KMS-11 (cell line): ENCODE measurements at regions not wholly inside any gene's neighbourhood (a gene's known extent, or its start where the extent isn't known, plus 50 kb on each side); places are given as distances from the start of the nearest gene placed in this dataset.

Experiments
- H2AFZ ChIP-seq: fragments of 200-600 bp; sonication (generic); 2 replicates; pipeline ENCODE4 v1.6.1; 2016; ENCODE audit warnings: antibody characterized with exemption, mixed run types, low read depth
- H3K27ac ChIP-seq: fragments of 200-600 bp; sonication (generic); 2 replicates; pipeline ENCODE4 v1.6.1; 2016; ENCODE audit warnings: mild to moderate bottlenecking, mixed run types
- H3K27me3 ChIP-seq: fragments of 200-600 bp; sonication (generic); 2 replicates; pipeline ENCODE4 v1.6.1; 2017; ENCODE audit warnings: mild to moderate bottlenecking, low read depth, mixed run types, moderate library complexity; ENCODE audit not compliant: insufficient read depth
- H3K36me3 ChIP-seq: fragments of 200-600 bp; sonication (generic); 2 replicates; pipeline ENCODE4 v1.6.1; 2017; ENCODE audit warnings: mild to moderate bottlenecking, mixed run types; ENCODE audit not compliant: insufficient read depth
- H3K4me1 ChIP-seq: fragments of 200-600 bp; sonication (generic); 2 replicates; pipeline ENCODE4 v1.6.1; 2016; ENCODE audit warnings: mild to moderate bottlenecking, low read depth, mixed run types; ENCODE audit not compliant: poor library complexity, severe bottlenecking
- H3K4me2 ChIP-seq: fragments of 200-600 bp; sonication (generic); 2 replicates; pipeline ENCODE4 v1.7.0; 2016; ENCODE audit warnings: mild to moderate bottlenecking, mixed run types
- H3K4me3 ChIP-seq: fragments of 200-600 bp; sonication (generic); IDR thresholded peaks from 2 replicates; pipeline ENCODE4 v1.6.1; 2017; ENCODE audit warnings: low read depth, low read length, mixed read lengths; ENCODE audit not compliant: insufficient read depth
- H3K79me2 ChIP-seq: fragments of 200-600 bp; sonication (generic); 2 replicates; pipeline ENCODE4 v1.6.1; 2016; ENCODE audit warnings: low read depth, mixed run types; ENCODE audit not compliant: insufficient read depth
- H3K9ac ChIP-seq: fragments of 200-600 bp; sonication (generic); 2 replicates; pipeline ENCODE4 v1.6.1; 2016; ENCODE audit warnings: mild to moderate bottlenecking, mixed run types
- H4K20me1 ChIP-seq: fragments of 200-600 bp; sonication (generic); 2 replicates; pipeline ENCODE4 v1.6.1; 2016; ENCODE audit warnings: mild to moderate bottlenecking, mixed run types; ENCODE audit not compliant: insufficient read depth
- TF ChIP-seq, protein P1 (sequence below): fragments of 200-600 bp; sonication (generic); conservative IDR thresholded peaks from 2 replicates; pipeline ENCODE4 v1.6.1; 2017; ENCODE audit warnings: low read depth, mild to moderate bottlenecking, antibody characterized with exemption, low read length, moderate library complexity, mixed read lengths

DNA sequence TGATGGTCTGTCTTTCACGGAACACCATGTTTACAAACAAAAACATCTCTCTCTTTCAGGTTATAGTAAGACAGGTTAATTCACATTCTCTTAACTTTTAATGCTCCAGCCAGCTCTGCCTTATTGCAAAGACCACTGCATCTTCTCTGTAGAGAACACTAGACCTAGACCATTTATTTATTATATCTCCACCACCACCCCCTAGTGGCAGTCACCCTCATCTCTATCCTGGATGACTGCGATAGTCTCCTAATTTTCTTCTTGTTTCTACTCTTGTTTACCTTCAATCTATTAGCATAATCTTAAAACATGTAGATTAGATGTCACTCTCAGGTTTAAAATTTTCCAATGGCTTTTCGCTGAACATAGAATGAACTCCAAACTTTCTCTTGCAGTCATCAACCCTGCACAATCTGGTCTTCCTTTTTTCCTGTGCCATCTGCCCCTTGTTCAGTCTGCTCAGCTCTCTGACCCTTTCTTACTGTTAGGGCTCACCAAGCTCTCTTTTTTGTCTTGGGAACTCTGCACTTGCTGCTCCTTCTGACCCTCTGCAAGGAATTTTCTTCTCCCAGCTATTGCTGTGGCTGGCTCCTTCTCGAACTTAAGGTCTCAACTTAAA lies 155.6 kb downstream of the SQOR start:
- Histone ChIP-seq H3K9ac (no peak overlapping the region), H3K4me1 (no peaks in the 10 kb centered on the region), H3K27ac (no peak overlapping the region), H3K4me2 (no peak overlapping the region), H2AFZ (no peak overlapping the region), H3K79me2 (no peaks in the 10 kb centered on the region), H4K20me1 (no peaks in the 10 kb centered on the region), H3K36me3 (no peaks in the 10 kb centered on the region), H3K4me3 (no peak overlapping the region), H3K27me3 (no peaks in the 10 kb centered on the region)
- TF ChIP-seq, protein P1, sequence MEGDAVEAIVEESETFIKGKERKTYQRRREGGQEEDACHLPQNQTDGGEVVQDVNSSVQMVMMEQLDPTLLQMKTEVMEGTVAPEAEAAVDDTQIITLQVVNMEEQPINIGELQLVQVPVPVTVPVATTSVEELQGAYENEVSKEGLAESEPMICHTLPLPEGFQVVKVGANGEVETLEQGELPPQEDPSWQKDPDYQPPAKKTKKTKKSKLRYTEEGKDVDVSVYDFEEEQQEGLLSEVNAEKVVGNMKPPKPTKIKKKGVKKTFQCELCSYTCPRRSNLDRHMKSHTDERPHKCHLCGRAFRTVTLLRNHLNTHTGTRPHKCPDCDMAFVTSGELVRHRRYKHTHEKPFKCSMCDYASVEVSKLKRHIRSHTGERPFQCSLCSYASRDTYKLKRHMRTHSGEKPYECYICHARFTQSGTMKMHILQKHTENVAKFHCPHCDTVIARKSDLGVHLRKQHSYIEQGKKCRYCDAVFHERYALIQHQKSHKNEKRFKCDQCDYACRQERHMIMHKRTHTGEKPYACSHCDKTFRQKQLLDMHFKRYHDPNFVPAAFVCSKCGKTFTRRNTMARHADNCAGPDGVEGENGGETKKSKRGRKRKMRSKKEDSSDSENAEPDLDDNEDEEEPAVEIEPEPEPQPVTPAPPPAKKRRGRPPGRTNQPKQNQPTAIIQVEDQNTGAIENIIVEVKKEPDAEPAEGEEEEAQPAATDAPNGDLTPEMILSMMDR: peak; percentile 63

DNA sequence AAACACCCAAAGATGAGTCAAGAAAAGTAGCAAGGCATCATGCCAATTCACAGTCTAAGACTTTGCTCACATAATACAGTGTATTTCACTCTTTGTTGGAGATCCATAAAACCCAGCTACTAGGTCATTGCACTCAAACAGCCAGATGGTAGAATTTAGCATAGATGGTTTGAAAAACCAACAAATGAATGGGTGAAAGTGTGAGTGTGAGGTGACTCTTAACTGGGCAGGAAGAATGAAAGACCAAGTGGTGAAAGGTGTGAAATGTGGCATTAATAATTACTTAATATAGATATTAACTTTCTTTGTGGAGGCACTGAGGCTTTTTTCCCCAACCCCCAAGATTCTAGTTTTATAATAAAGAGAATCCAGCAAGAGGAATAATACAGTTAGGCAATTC lies 159.5 kb downstream of the SQOR start:
- Histone ChIP-seq H3K27me3 (no peaks in the 10 kb centered on the region), H3K27ac (no peak overlapping the region), H3K79me2 (no peaks in the 10 kb centered on the region), H3K4me2 (no peak overlapping the region), H3K4me1 (no peaks in the 10 kb centered on the region), H3K36me3 (no peaks in the 10 kb centered on the region), H3K9ac (no peak overlapping the region), H4K20me1 (no peaks in the 10 kb centered on the region), H2AFZ (no peak overlapping the region), H3K4me3 (no peak overlapping the region)
- TF ChIP-seq, protein P1: no peak

DNA sequence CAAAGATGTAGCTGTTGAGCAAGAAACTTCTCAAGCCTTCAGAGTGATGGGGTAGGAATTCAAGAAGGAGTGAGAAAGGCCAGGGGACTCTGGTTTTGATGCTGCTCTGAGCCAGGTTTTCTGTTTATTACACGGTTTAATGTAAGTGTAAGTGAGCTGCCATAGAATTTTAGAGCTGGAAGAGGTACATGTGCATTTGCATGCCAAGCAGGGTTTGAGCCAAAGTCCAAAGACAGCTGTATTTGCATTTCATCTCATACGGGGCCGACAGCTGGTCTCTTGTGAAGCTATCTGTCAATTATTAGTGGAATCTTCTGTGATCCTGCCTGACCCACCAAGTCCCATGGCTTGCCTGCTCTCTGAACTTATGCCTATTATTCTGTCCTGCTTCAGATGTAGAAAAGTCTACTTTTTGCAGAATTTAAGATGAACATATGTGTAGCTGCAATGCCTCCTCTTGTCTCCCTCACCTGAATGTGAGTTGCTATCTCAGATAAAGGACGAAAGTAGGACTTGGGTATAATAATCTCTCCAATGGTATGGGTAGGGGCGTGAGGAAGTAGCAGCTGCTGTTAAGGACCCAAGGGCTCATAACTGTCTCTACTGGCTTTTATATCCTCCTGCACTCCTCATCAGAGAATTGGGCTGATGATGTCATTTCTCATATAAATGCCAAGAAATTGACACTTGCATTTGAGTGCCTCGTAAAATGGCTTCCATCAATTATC lies 160.0 kb downstream of the SQOR start:
- Histone ChIP-seq H3K9ac (no peak overlapping the region), H3K27ac (no peak overlapping the region), H4K20me1 (no peaks in the 10 kb centered on the region), H3K27me3 (no peaks in the 10 kb centered on the region), H3K4me3 (no peak overlapping the region), H3K4me1 (no peaks in the 10 kb centered on the region), H3K79me2 (no peaks in the 10 kb centered on the region), H3K4me2 (no peak overlapping the region), H2AFZ (no peak overlapping the region), H3K36me3 (no peaks in the 10 kb centered on the region)
- TF ChIP-seq, protein P1: no peak

DNA sequence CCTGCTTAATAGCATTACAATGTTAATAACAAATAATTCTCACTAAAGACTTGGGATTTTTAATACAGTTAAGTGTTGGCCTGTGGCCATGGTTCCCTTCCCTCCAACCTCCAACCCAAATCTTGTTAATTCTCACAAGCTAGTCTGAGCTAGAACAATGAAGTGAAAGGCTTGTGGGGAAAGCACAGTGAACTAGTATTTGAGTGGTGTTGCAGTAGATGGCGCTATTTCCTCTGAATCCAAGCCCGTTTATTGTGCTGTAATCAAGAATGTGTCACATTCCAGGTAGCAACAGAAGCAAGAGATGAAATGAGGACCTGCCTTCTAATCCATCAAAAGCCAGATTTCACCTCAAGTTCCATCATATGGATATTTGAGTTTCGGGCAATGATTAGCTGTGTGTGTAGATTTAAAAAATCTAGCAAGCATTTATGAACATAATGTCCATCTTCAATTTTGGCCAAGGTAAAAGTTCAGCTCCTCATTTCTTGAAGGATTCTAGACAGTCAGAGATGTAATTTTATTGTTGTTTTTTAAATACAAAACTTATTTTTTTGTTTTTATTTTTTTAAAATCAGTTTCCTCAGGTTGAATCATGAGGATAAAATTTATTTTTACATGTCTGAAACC lies 160.7 kb downstream of the SQOR start:
- Histone ChIP-seq H3K4me1 (no peaks in the 10 kb centered on the region), H2AFZ (no peak overlapping the region), H4K20me1 (no peaks in the 10 kb centered on the region), H3K27me3 (no peaks in the 10 kb centered on the region), H3K27ac (no peak overlapping the region), H3K4me2 (no peak overlapping the region), H3K9ac (no peak overlapping the region), H3K36me3 (no peaks in the 10 kb centered on the region), H3K4me3 (no peak overlapping the region), H3K79me2 (no peaks in the 10 kb centered on the region)
- TF ChIP-seq, protein P1: peak; percentile 64
